ENCODE measurements at regions not wholly inside any gene's neighbourhood (a gene's known extent, or its start where the extent isn't known, plus 50 kb on each side); places are given as distances from the start of the nearest gene placed in this dataset.
"Not testable (repeated sequence)": the region's sequence is repeated elsewhere in the genome, so short reads cannot be mapped to it uniquely, and the experiment has no call there.

- DNase-seq (ENCODE audit: low spot score in 2 of 2), result no peak
- no peak for TF ChIP-seq POLR2A (IDR thresholded peaks at IDR 0.05)
- TF ChIP-seq CTCF (IDR thresholded peaks at IDR 0.05), result no peak
- 74 to 76% methylated on average over 1 of the region's 1 CpG for WGBS, 2 donors
- H3K4me3 ChIP-seq (ENCODE audit: low read depth, poor library complexity, severe bottlenecking), result no peak overlapping the region
- intact Hi-C loops (cut with DNase I; ENCODE audit: low total_unique reads), result no loop called here
These were observed 131.6 kb upstream of the RASA1 start for GRCh38 chr5:87136096-87136495.

GRCh38 chr5:87136733-87137132, 130.9 kb upstream of the RASA1 start:
- no peak for DNase-seq (ENCODE audit: low spot score in 2 of 2)
- intact Hi-C loops (cut with DNase I; ENCODE audit: low total_unique reads), result no loop called here
- H3K4me3 ChIP-seq (ENCODE audit: low read depth, poor library complexity, severe bottlenecking), result no peak overlapping the region
- 96 to 98% methylated on average over 1 of the region's 1 CpG for WGBS, 2 donors
- TF ChIP-seq CTCF (IDR thresholded peaks at IDR 0.05), result no peak
- no peak for TF ChIP-seq POLR2A (IDR thresholded peaks at IDR 0.05)

GRCh38 chr5:87137283-87137682, 130.4 kb upstream of the RASA1 start:
- intact Hi-C loops (cut with DNase I; ENCODE audit: low total_unique reads), result no loop called here
- TF ChIP-seq POLR2A (IDR thresholded peaks at IDR 0.05), result no peak
- no peak for TF ChIP-seq CTCF (IDR thresholded peaks at IDR 0.05)
- no peak overlapping the region for H3K4me3 ChIP-seq (ENCODE audit: low read depth, poor library complexity, severe bottlenecking)
- WGBS, 2 donors, result 61 to 62% methylated on average over 3 of the region's 3 CpGs
- DNase-seq (ENCODE audit: low spot score in 2 of 2), result no peak

GRCh38 chr5:87138091-87138805, 129.4 kb upstream of the RASA1 start:
- no peak for DNase-seq (ENCODE audit: low spot score in 2 of 2)
- 14 to 21% methylated on average over 2 of the region's 2 CpGs for WGBS, 2 donors

GRCh38 chr5:87139795-87140194, 127.9 kb upstream of the RASA1 start:
- intact Hi-C loops (cut with DNase I; ENCODE audit: low total_unique reads), result no loop called here
- no peak for DNase-seq (ENCODE audit: low spot score in 2 of 2)
- no peak overlapping the region for H3K4me3 ChIP-seq (ENCODE audit: low read depth, poor library complexity, severe bottlenecking)
- no peak for TF ChIP-seq POLR2A (IDR thresholded peaks at IDR 0.05)
- TF ChIP-seq CTCF (IDR thresholded peaks at IDR 0.05), result no peak

More at GRCh38 chr5:87138091-87138805, 129.4 kb upstream of the RASA1 start:
- intact Hi-C loops (cut with DNase I; ENCODE audit: low total_unique reads), result no loop called here
- no peak for TF ChIP-seq POLR2A (IDR thresholded peaks at IDR 0.05)
- no peak for TF ChIP-seq CTCF (IDR thresholded peaks at IDR 0.05)
- H3K4me3 ChIP-seq (ENCODE audit: low read depth, poor library complexity, severe bottlenecking), result no peak overlapping the region

GRCh38 chr5:87141544-87141943, 126.1 kb upstream of the RASA1 start:
- no peak overlapping the region for H3K4me3 ChIP-seq (ENCODE audit: low read depth, poor library complexity, severe bottlenecking)
- TF ChIP-seq POLR2A (IDR thresholded peaks at IDR 0.05) (no peak), CTCF (IDR thresholded peaks at IDR 0.05) (no peak)
- intact Hi-C loops (cut with DNase I; ENCODE audit: low total_unique reads), result no loop called here
- no peak for DNase-seq (ENCODE audit: low spot score in 2 of 2)
- 53 to 75% methylated on average over 1 of the region's 1 CpG for WGBS, 2 donors

GRCh38 chr5:87145853-87146252, 121.8 kb upstream of the RASA1 start:
- 67 to 85% methylated on average over 1 of the region's 1 CpG for WGBS, 2 donors
- intact Hi-C loops (cut with DNase I; ENCODE audit: low total_unique reads); H3K4me3 ChIP-seq (ENCODE audit: low read depth, poor library complexity, severe bottlenecking); DNase-seq (ENCODE audit: low spot score in 2 of 2): not testable (repeated sequence)

All from lower leg skin (tissue), 4 donors.